ENCODE measurements at regions not wholly inside any gene's neighbourhood (a gene's known extent, or its start where the extent isn't known, plus 50 kb on each side); places are given as distances from the start of the nearest gene placed in this dataset.

DNA sequence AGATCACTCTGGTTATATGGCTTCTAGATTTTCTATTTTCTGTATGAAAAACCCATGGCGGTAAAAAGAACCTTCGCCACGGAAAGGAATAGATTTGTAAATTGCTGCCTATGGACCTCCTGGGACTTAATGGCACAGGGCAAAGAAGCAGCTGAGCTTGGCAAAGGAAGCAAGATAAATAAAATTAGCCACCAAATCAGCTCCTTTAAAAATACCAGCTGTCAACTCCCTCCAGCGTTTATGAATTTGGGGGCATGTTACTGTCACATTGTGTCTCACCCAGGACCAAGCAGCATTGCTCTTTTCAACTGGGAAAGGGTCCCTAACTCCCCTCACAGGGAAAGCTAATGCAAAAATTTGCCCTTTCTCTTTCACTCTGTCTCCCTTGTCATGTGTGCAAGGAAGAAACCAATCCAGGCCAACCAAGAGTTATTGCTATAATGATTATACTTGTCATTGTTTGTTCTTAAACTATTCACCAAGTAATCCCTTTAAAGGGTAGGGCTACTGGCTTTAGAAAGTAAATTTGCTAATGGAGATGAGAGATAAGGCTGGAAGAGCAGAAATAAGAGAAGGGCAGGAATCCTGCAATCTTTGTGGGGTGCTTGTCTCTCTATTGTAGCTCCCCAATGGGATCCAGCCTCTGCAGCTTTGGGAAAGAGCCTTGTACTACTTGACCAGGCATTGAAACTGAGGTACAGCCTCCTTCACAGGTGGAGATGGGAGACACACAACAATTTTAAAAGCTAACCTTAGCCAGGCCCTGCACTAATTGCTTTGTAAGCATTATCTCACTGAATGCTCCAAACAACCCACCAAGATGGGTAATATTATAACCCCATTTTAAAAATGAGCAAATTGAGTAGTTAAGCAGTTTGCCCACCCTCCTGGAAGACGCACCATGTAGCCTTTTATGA lies 119.1 kb upstream of the KLF7 start:
- no peak overlapping the region for H3K4me3 ChIP-seq (ENCODE audit: low read depth, low read length)
- TF ChIP-seq, protein P1, sequence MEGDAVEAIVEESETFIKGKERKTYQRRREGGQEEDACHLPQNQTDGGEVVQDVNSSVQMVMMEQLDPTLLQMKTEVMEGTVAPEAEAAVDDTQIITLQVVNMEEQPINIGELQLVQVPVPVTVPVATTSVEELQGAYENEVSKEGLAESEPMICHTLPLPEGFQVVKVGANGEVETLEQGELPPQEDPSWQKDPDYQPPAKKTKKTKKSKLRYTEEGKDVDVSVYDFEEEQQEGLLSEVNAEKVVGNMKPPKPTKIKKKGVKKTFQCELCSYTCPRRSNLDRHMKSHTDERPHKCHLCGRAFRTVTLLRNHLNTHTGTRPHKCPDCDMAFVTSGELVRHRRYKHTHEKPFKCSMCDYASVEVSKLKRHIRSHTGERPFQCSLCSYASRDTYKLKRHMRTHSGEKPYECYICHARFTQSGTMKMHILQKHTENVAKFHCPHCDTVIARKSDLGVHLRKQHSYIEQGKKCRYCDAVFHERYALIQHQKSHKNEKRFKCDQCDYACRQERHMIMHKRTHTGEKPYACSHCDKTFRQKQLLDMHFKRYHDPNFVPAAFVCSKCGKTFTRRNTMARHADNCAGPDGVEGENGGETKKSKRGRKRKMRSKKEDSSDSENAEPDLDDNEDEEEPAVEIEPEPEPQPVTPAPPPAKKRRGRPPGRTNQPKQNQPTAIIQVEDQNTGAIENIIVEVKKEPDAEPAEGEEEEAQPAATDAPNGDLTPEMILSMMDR (IDR thresholded peaks at IDR 0.05; ENCODE audit: insufficient read depth, low read length), result no peak
- DNase-seq (ENCODE audit: low read depth), result no peak

DNA sequence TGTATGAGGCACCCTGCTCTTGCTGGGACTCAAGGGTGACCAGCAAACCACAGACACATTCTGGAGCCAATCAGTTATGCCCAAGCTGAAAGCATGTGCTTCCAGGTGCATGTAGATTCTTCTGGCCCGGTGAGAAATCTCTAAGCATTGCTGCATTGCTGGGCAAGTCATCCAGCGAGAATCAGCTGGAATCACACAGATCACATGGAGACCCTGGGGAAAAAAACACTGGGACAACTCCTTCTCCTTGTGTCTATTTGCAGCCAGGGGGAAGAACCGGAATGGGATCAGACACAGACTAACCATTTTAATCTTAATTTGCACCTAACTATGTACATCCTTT lies 119.7 kb upstream of the KLF7 start:
- no peak overlapping the region for H3K4me3 ChIP-seq (ENCODE audit: low read depth, low read length)
- TF ChIP-seq, protein P1 (IDR thresholded peaks at IDR 0.05; ENCODE audit: insufficient read depth, low read length), result no peak
- DNase-seq (ENCODE audit: low read depth), result no peak

GRCh38 chr2:207286106-207286505 lies 120.4 kb upstream of the KLF7 start:
- no peak for DNase-seq (ENCODE audit: low read depth)
- TF ChIP-seq, protein P1 (IDR thresholded peaks at IDR 0.05; ENCODE audit: insufficient read depth, low read length), result no peak
- no peak overlapping the region for H3K4me3 ChIP-seq (ENCODE audit: low read depth, low read length)

DNA sequence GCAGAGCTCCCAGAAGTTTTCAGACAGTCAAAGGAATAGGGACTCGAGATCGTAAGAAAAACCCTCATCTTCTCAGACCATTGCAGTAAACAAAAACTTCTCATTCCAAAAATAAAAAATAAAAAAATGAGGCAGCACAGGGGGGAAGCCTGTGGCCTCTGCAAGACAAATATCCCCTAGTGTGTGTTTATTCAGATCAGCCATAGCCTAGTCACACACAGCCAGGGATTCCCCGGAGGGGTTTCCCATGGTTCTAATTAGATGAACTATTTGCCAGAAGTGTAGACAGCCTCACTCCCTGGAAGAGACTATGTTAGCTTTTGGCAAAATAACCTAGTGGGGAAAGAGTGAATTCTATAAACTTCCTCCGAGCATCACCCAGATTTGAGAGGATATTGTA lies 122.9 kb upstream of the KLF7 start:
- TF ChIP-seq, protein P1 (IDR thresholded peaks at IDR 0.05; ENCODE audit: insufficient read depth, low read length), result no peak
- no peak for DNase-seq (ENCODE audit: low read depth)
- no peak overlapping the region for H3K4me3 ChIP-seq (ENCODE audit: low read depth, low read length)

GRCh38 chr2:207289295-207290018 lies 123.7 kb upstream of the KLF7 start:
- DNase-seq (ENCODE audit: low read depth), result peak; percentile 46
- no peak overlapping the region for H3K4me3 ChIP-seq (ENCODE audit: low read depth, low read length)
- TF ChIP-seq, protein P1 (IDR thresholded peaks at IDR 0.05; ENCODE audit: insufficient read depth, low read length), result no peak

DNA sequence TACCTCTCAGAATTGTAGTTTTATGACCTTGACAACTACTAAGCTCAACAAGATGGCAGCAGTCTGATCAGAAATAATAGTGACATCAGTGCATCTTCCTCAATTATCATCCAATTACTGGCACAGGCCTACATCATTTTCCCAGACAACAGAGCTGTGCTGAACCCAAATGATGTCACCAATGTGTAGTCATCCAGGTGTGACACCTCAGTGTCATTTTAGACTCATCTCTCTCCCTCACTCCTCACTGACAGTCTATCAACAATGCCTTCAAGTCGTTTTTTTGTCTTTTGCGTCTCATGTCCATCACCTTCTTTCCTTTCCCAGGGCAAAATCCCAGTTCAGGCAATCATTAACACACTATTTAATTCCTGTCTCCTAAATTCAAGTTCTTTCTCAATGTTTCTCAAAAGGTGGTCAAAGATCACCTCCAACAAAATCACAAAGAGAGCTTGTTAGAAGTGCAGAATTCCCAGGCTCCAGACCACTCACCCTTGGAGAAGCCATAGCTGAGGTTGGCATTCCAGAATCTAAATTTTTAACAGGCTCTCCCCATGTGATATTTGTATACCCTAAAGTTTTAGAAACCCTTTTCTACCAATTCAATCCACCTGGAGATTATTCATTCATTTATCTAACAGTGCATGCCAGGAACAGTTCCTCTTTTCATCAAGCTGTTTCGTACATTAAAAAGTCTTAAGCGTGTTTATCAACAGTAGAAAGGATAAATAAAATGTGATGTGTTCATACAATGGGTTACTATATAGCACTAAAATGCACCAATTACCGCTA lies 125.3 kb upstream of the KLF7 start:
- DNase-seq (ENCODE audit: low read depth), result no peak
- TF ChIP-seq, protein P1 (IDR thresholded peaks at IDR 0.05; ENCODE audit: insufficient read depth, low read length), result no peak
- no peak overlapping the region for H3K4me3 ChIP-seq (ENCODE audit: low read depth, low read length)
